Mesenchymal stem cell (in vitro differentiated cells and primary cell): ENCODE measurements at regions not wholly inside any gene's neighbourhood (a gene's known extent, or its start where the extent isn't known, plus 50 kb on each side); places are given as distances from the start of the nearest gene placed in this dataset.

Source experiments
- DNase-seq: peaks from one replicate; pipeline ENCODE4 v3.0.0-alpha.2; 2013
- H2AFZ ChIP-seq: one replicate; pipeline ENCODE4 v1.6.1; 2013; ENCODE audit warnings: low read depth, mild to moderate bottlenecking, control low read depth, inconsistent platforms, low read length, moderate library complexity
- H2AK5ac ChIP-seq: 2 replicates; pipeline ENCODE4 v1.6.1; 2013; ENCODE audit warnings: low read length, moderate library complexity, mild to moderate bottlenecking, inconsistent platforms; ENCODE audit not compliant: severe bottlenecking
- H2BK120ac ChIP-seq: one replicate; pipeline ENCODE4 v1.6.1; 2013; ENCODE audit warnings: low read depth, mild to moderate bottlenecking, inconsistent platforms, low read length, moderate library complexity
- H2BK12ac ChIP-seq, 2 experiments: one replicate each; pipeline ENCODE4 v1.6.1; 2013; ENCODE audit warnings: inconsistent platforms in 2 of 2, low read length in 2 of 2, mild to moderate bottlenecking in 2 of 2, moderate library complexity in 2 of 2, control low read depth in 1 of 2
- H2BK15ac ChIP-seq: one replicate; pipeline ENCODE4 v1.6.1; 2013; ENCODE audit warnings: mild to moderate bottlenecking, low read depth, inconsistent platforms; ENCODE audit not compliant: poor library complexity, severe bottlenecking
- H2BK5ac ChIP-seq: 2 replicates; pipeline ENCODE4 v1.6.1; 2013; ENCODE audit warnings: low read depth, mild to moderate bottlenecking, low read length, control low read depth, inconsistent platforms; ENCODE audit not compliant: poor library complexity, severe bottlenecking
- H3K14ac ChIP-seq, 2 experiments: one replicate each; pipeline ENCODE4 v1.6.1; 2013; ENCODE audit warnings: inconsistent platforms in 2 of 2, low read length in 2 of 2, control low read depth in 1 of 2, mild to moderate bottlenecking in 1 of 2, moderate library complexity in 1 of 2
- H3K18ac ChIP-seq, 2 experiments: one replicate each; pipeline ENCODE4 v1.6.1; 2013; ENCODE audit warnings: inconsistent platforms in 2 of 2, low read length in 2 of 2, control low read depth in 1 of 2, low read depth in 1 of 2, mild to moderate bottlenecking in 1 of 2
- H3K23ac ChIP-seq, 2 experiments: one replicate each; pipeline ENCODE4 v1.6.1; 2013; ENCODE audit warnings: inconsistent platforms in 2 of 2, low read length in 2 of 2, mild to moderate bottlenecking in 2 of 2, moderate library complexity in 2 of 2, control low read depth in 1 of 2
- H3K27ac ChIP-seq: 2 replicates; pipeline ENCODE4 v1.5.1; 2013; ENCODE audit warnings: mild to moderate bottlenecking, moderate library complexity, low read length, control low read depth, inconsistent platforms; ENCODE audit not compliant: poor library complexity, severe bottlenecking
- H3K27me3 ChIP-seq, 2 experiments: 2 replicates each; pipeline versions ENCODE4 v1.6.1 to v1.7.0; 2013; ENCODE audit warnings: low read length in 2 of 2, mild to moderate bottlenecking in 2 of 2, moderate library complexity in 2 of 2, control low read depth in 1 of 2, inconsistent platforms in 1 of 2; ENCODE audit not compliant: control insufficient read depth in 1 of 2, insufficient read depth in 1 of 2
- H3K36me3 ChIP-seq, 2 experiments: 2 replicates each; pipeline versions ENCODE4 v1.6.1 to v1.7.0; 2013; ENCODE audit warnings: low read length in 2 of 2, control low read depth in 1 of 2, inconsistent platforms in 1 of 2, low read depth in 1 of 2, mild to moderate bottlenecking in 1 of 2; ENCODE audit not compliant: insufficient read depth in 2 of 2, control insufficient read depth in 1 of 2
- H3K4ac ChIP-seq, 2 experiments: one replicate each; pipeline ENCODE4 v1.6.1; 2013; ENCODE audit warnings: inconsistent platforms in 2 of 2, low read length in 2 of 2, mild to moderate bottlenecking in 2 of 2, moderate library complexity in 2 of 2, control low read depth in 1 of 2, low read depth in 1 of 2
- H3K4me1 ChIP-seq: 2 replicates; pipeline ENCODE4 v1.6.1; 2013; ENCODE audit warnings: low read depth, low read length, control low read depth; ENCODE audit not compliant: control insufficient read depth, insufficient read depth
- H3K4me2 ChIP-seq: 2 replicates; pipeline ENCODE4 v1.6.1; 2013; ENCODE audit warnings: low read length, mild to moderate bottlenecking, inconsistent platforms; ENCODE audit not compliant: poor library complexity, severe bottlenecking
- H3K4me3 ChIP-seq, 2 experiments: 2 replicates each; pipeline versions ENCODE4 v1.5.1 to v1.7.0; 2013; ENCODE audit warnings: low read length in 2 of 2, mild to moderate bottlenecking in 2 of 2, control low read depth in 1 of 2, low read depth in 1 of 2; ENCODE audit not compliant: insufficient read depth in 1 of 2
- H3K79me1 ChIP-seq: replicated peaks from 2 replicates; pipeline ENCODE4 v1.6.1; 2013; ENCODE audit warnings: mild to moderate bottlenecking, control low read depth, low read length, inconsistent platforms; ENCODE audit not compliant: poor library complexity, severe bottlenecking
- H3K9ac ChIP-seq: 2 replicates; pipeline ENCODE4 v1.7.0; 2013; ENCODE audit warnings: mild to moderate bottlenecking, low read length, moderate library complexity
- H3K9me3 ChIP-seq: 2 replicates; pipeline ENCODE4 v1.7.0; 2013; ENCODE audit warnings: mild to moderate bottlenecking, low read length; ENCODE audit not compliant: control insufficient read depth
- H4K8ac ChIP-seq: one replicate; pipeline ENCODE4 v1.6.1; 2013; ENCODE audit warnings: inconsistent platforms, mild to moderate bottlenecking, low read length, moderate library complexity
- H4K91ac ChIP-seq: one replicate; pipeline ENCODE4 v1.6.1; 2013; ENCODE audit warnings: mild to moderate bottlenecking, low read length, inconsistent platforms
- WGBS: methylation state at CpG from one replicate; pipeline ENCODE4 v1.1.7; 2013; ENCODE audit warnings: mixed read lengths; 5-methylcytosine and 5-hydroxymethylcytosine counted together

- Histone ChIP-seq H2BK120ac (no peak overlapping the region), H3K36me3 (no peaks in the 10 kb centered on the region), H3K4me2 (no peak overlapping the region), H3K23ac (no peak overlapping the region), H3K27ac (no peak overlapping the region), H4K91ac (no peak overlapping the region), H2AFZ (no peak overlapping the region), H3K9ac (no peak overlapping the region), H3K18ac (no peak overlapping the region), H2BK12ac (no peak overlapping the region), H2AK5ac (no peak overlapping the region), H3K4ac (no peak overlapping the region), H4K8ac (no peak overlapping the region), H3K4me3 (no peak overlapping the region), H2BK15ac (no peak overlapping the region), H3K4me1 (no peaks in the 10 kb centered on the region), H2BK5ac (no peak overlapping the region), H3K14ac (no peak overlapping the region), H3K79me1 (no peaks in the 10 kb centered on the region), H3K27me3 (no peaks in the 10 kb centered on the region), H3K9me3 (no peaks in the 10 kb centered on the region)
- no peak for DNase-seq
- 100% methylated on average over 1 of the region's 1 CpG for WGBS
Measured at GRCh38 chr16:64136314-64136713, 985.5 kb downstream of the CDH11 start.

DNA sequence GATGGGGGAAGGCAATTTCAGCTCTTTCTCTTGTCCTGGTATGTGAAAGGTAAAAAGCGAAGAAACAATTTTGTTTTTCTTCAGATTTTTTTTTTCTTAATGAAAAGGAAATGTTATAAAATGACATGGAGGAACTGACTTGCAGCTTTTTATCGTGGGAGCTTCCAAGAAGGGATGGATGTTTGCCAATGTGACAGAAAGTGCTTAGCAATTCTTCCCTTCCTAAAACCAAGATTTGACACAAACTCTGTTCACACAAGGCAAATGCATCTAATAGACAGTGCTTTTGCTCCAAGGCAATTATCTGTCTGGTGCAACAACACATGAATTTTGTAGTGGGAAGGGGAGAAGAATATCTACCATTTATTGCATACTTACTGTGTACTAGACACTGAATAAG lies 988.5 kb downstream of the CDH11 start:
- no peaks in the 10 kb centered on the region for H3K36me3 ChIP-seq
- no peak overlapping the region for H3K4ac ChIP-seq
- no peaks in the 10 kb centered on the region for H3K79me1 ChIP-seq
- no peak overlapping the region for H2BK15ac ChIP-seq
- H2BK120ac ChIP-seq, result no peak overlapping the region
- no peak overlapping the region for H3K14ac ChIP-seq
- H3K27me3 ChIP-seq, result no peaks in the 10 kb centered on the region
- no peak overlapping the region for H2AK5ac ChIP-seq
- H3K27ac ChIP-seq, result no peak overlapping the region
- no peak overlapping the region for H4K8ac ChIP-seq
- H3K4me3 ChIP-seq, result no peak overlapping the region
- no peak overlapping the region for H4K91ac ChIP-seq
- no peak overlapping the region for H3K18ac ChIP-seq
- 100% methylated on average over 2 of the region's 2 CpGs for WGBS
- no peaks in the 10 kb centered on the region for H3K9me3 ChIP-seq
- H2AFZ ChIP-seq, result no peak overlapping the region
- H2BK12ac ChIP-seq, result no peak overlapping the region
- H2BK5ac ChIP-seq, result no peak overlapping the region
- H3K23ac ChIP-seq, result no peak overlapping the region
- no peak overlapping the region for H3K9ac ChIP-seq
- no peaks in the 10 kb centered on the region for H3K4me1 ChIP-seq
- DNase-seq, result no peak
- H3K4me2 ChIP-seq, result no peak overlapping the region

DNA sequence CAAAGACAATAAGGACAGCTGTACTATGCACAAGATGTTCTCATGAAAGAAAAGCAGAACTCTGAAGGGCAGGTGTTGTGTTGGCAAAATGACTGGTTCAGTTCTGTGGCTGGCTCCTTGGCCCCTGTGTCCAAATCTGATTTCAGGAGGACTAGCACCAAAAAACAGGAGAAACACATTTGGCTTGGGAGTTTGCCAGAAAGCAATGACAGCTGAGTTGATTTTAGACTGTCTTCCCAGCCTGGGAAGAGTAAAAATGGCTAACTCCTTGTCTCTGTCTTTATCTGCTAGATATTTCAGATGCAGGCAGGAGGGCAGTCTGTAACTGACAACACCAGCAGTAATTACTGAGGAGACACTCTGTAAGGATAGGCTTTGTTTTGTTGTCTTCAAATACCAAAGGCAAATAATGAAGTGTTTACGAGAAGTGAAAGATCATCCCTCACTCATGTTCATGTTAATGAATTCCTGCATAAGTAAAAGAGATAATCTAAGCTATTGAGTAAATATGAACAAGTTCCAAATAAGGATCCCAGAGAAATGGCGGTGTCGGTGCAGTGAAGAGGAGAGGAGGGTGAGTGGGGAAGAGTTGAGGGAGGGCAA lies 989.0 kb downstream of the CDH11 start:
- H3K27ac ChIP-seq, result no peak overlapping the region
- no peak overlapping the region for H3K9ac ChIP-seq
- no peak overlapping the region for H3K18ac ChIP-seq
- H2AFZ ChIP-seq, result no peak overlapping the region
- no peaks in the 10 kb centered on the region for H3K4me1 ChIP-seq
- H2BK5ac ChIP-seq, result no peak overlapping the region
- H3K4ac ChIP-seq, result no peak overlapping the region
- H3K23ac ChIP-seq, result no peak overlapping the region
- DNase-seq, result no peak
- 36% methylated on average over 2 of the region's 3 CpGs for WGBS
- no peak overlapping the region for H4K91ac ChIP-seq
- H4K8ac ChIP-seq, result no peak overlapping the region
- H3K4me2 ChIP-seq, result no peak overlapping the region
- no peaks in the 10 kb centered on the region for H3K27me3 ChIP-seq
- H3K79me1 ChIP-seq, result no peaks in the 10 kb centered on the region
- no peaks in the 10 kb centered on the region for H3K9me3 ChIP-seq
- no peak overlapping the region for H2BK15ac ChIP-seq
- H2AK5ac ChIP-seq, result no peak overlapping the region
- H3K36me3 ChIP-seq, result no peaks in the 10 kb centered on the region
- no peak overlapping the region for H3K4me3 ChIP-seq
- H2BK12ac ChIP-seq, result no peak overlapping the region
- no peak overlapping the region for H2BK120ac ChIP-seq
- H3K14ac ChIP-seq, result no peak overlapping the region

DNA sequence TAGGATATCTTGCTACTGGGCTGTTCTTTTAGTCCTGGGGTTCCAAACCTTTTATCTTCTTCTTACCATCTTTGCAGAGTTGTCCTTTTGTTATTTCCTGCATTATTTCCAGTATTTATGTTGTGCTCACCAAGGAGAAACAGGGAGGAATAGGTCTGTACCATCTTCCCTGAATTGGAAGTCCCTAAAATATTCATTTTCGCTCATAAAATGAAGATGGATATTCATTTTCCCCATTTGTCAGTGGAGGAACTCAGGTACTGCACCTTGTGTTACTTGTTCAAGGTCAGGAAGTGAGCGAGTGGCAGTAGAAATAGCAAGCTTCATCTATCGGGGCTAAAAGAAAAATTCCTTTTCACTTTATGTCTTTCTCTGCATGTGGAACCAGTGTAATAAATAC lies 989.7 kb downstream of the CDH11 start:
- Histone ChIP-seq H3K4me2 (no peak overlapping the region), H4K8ac (no peak overlapping the region), H3K27me3 (no peaks in the 10 kb centered on the region), H2BK120ac (no peak overlapping the region), H2BK12ac (no peak overlapping the region), H3K9me3 (no peaks in the 10 kb centered on the region), H3K14ac (no peak overlapping the region), H3K9ac (no peak overlapping the region), H3K23ac (no peak overlapping the region), H3K27ac (no peak overlapping the region), H3K79me1 (no peaks in the 10 kb centered on the region), H3K4ac (no peak overlapping the region), H2BK5ac (no peak overlapping the region), H3K36me3 (no peaks in the 10 kb centered on the region), H4K91ac (no peak overlapping the region), H3K4me3 (no peak overlapping the region), H3K4me1 (no peaks in the 10 kb centered on the region), H2AFZ (no peak overlapping the region), H3K18ac (no peak overlapping the region), H2AK5ac (no peak overlapping the region), H2BK15ac (no peak overlapping the region)
- no CpG with 5 or more reads among the region's 3 CpGs for WGBS
- DNase-seq, result no peak
